ENCODE measurements at regions not wholly inside any gene's neighbourhood (a gene's known extent, or its start where the extent isn't known, plus 50 kb on each side); places are given as distances from the start of the nearest gene placed in this dataset.
"Not testable (repeated sequence)": the region's sequence is repeated elsewhere in the genome, so short reads cannot be mapped to it uniquely, and the experiment has no call there.

- no peak for DNase-seq (ENCODE audit: low read depth)
- TF ChIP-seq CTCF (conservative IDR thresholded peaks at IDR 0.05; ENCODE audit: low read depth, low read length): no peak
- no peak overlapping the region for H3K4me3 ChIP-seq (ENCODE audit: low read depth, low read length)
Measured at GRCh38 chr4:28259951-28260350, 1399.3 kb downstream of the STIM2 start.

GRCh38 chr4:28267166-28267565 is 1406.5 kb downstream of the STIM2 start:
- TF ChIP-seq CTCF (conservative IDR thresholded peaks at IDR 0.05; ENCODE audit: low read depth, low read length): no peak
- DNase-seq (ENCODE audit: low read depth): no peak
- H3K4me3 ChIP-seq (ENCODE audit: low read depth, low read length): no peak overlapping the region

- TF ChIP-seq CTCF (conservative IDR thresholded peaks at IDR 0.05; ENCODE audit: low read depth, low read length): no peak
- H3K4me3 ChIP-seq (ENCODE audit: low read depth, low read length): no peak overlapping the region
- DNase-seq (ENCODE audit: low read depth): no peak
Measured at GRCh38 chr4:28269426-28269825, 1408.8 kb downstream of the STIM2 start.

GRCh38 chr4:28277931-28278330 is 1417.3 kb downstream of the STIM2 start:
- no peak overlapping the region for H3K4me3 ChIP-seq (ENCODE audit: low read depth, low read length)
- TF ChIP-seq CTCF (conservative IDR thresholded peaks at IDR 0.05; ENCODE audit: low read depth, low read length): no peak
- no peak for DNase-seq (ENCODE audit: low read depth)

- peak; percentile 50 for DNase-seq (ENCODE audit: low read depth)
- TF ChIP-seq CTCF (conservative IDR thresholded peaks at IDR 0.05; ENCODE audit: low read depth, low read length): no peak
- no peak overlapping the region for H3K4me3 ChIP-seq (ENCODE audit: low read depth, low read length)
Measured at GRCh38 chr4:28278676-28279075, 1418.0 kb downstream of the STIM2 start.

GRCh38 chr4:28279249-28279648 is 1418.6 kb downstream of the STIM2 start:
- DNase-seq (ENCODE audit: low read depth): no peak
- H3K4me3 ChIP-seq (ENCODE audit: low read depth, low read length): no peak overlapping the region
- TF ChIP-seq CTCF (conservative IDR thresholded peaks at IDR 0.05; ENCODE audit: low read depth, low read length): no peak

GRCh38 chr4:28286266-28286665 is 1425.6 kb downstream of the STIM2 start:
- not testable (repeated sequence) for H3K4me3 ChIP-seq (ENCODE audit: low read depth, low read length); DNase-seq (ENCODE audit: low read depth)

GRCh38 chr4:28287831-28288233 is 1427.2 kb downstream of the STIM2 start:
- H3K4me3 ChIP-seq (ENCODE audit: low read depth, low read length): no peak overlapping the region
- peak; percentile 97 for DNase-seq (ENCODE audit: low read depth)
- no peak for TF ChIP-seq CTCF (conservative IDR thresholded peaks at IDR 0.05; ENCODE audit: low read depth, low read length)
